RWPE2 (cell line): ENCODE measurements at regions not wholly inside any gene's neighbourhood (a gene's known extent, or its start where the extent isn't known, plus 50 kb on each side); places are given as distances from the start of the nearest gene placed in this dataset.

Experiments used
- ATAC-seq: fragments of 200-7000 bp; cut with Tn5 transposase; 3 replicates; pipeline ENCODE4 v1.9.1; 2021; ENCODE audit warnings: low read depth
- DNase-seq: peaks from one replicate; pipeline ENCODE4 v3.0.0-alpha.2; 2020; ENCODE audit warnings: low spot score
- H3K27ac ChIP-seq: fragments of 450-650 bp; 2 replicates; pipeline ENCODE4 v1.5.1; 2017; ENCODE audit warnings: mild to moderate bottlenecking; ENCODE audit not compliant: poor library complexity, severe bottlenecking
- H3K27me3 ChIP-seq: fragments of 250-450 bp; sonication (Bioruptor Pico); 2 replicates; pipeline ENCODE4 v1.5.1; 2021; ENCODE audit warnings: mild to moderate bottlenecking, moderate library complexity; ENCODE audit not compliant: insufficient read depth, poor library complexity, severe bottlenecking
- H3K36me3 ChIP-seq: fragments of 250-450 bp; sonication (Bioruptor Pico); 2 replicates; pipeline ENCODE4 v1.5.1; 2020; ENCODE audit warnings: low read depth, mild to moderate bottlenecking, moderate library complexity
- H3K4me1 ChIP-seq: fragments of 250-450 bp; sonication (Bioruptor Pico); 2 replicates; pipeline ENCODE4 v1.5.1; 2021; ENCODE audit warnings: mild to moderate bottlenecking, moderate library complexity; ENCODE audit not compliant: insufficient read depth, poor library complexity, severe bottlenecking
- H3K4me3 ChIP-seq: fragments of 250-450 bp; sonication (Bioruptor Pico); 2 replicates; pipeline ENCODE4 v1.5.1; 2021; ENCODE audit warnings: mild to moderate bottlenecking, moderate library complexity; ENCODE audit not compliant: severe bottlenecking
- H3K9me3 ChIP-seq: fragments of 250-450 bp; sonication (Bioruptor Pico); 2 replicates; pipeline ENCODE4 v1.5.1; 2021; ENCODE audit warnings: mild to moderate bottlenecking, moderate library complexity; ENCODE audit not compliant: severe bottlenecking
- TF ChIP-seq, protein P1 (sequence below): fragments of 450-650 bp; IDR thresholded peaks from one replicate; pipeline ENCODE4 v1.5.1; 2017; ENCODE audit warnings: mild to moderate bottlenecking, moderate library complexity; ENCODE audit not compliant: poor library complexity, severe bottlenecking

DNA sequence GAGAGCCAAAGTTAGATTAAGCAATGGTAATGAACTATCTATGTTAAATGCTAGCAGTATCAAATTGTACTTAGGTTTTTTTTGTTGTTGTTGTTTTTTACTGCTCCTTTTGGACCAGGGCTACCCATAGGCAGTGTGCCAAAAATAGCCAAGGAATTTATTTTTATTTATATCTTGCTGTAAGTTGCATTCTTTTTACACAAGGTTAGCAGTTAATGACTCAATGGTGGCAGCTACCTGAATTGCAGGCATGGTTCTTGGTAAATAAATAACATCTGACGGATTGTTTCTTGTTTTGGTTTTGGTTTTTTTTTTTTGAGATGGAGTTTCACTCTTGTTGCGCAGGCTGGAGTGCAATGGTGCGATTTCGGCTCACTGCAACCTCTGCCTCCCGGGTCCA is 194.8 kb upstream of the TSC22D1 start:
- TF ChIP-seq, protein P1, sequence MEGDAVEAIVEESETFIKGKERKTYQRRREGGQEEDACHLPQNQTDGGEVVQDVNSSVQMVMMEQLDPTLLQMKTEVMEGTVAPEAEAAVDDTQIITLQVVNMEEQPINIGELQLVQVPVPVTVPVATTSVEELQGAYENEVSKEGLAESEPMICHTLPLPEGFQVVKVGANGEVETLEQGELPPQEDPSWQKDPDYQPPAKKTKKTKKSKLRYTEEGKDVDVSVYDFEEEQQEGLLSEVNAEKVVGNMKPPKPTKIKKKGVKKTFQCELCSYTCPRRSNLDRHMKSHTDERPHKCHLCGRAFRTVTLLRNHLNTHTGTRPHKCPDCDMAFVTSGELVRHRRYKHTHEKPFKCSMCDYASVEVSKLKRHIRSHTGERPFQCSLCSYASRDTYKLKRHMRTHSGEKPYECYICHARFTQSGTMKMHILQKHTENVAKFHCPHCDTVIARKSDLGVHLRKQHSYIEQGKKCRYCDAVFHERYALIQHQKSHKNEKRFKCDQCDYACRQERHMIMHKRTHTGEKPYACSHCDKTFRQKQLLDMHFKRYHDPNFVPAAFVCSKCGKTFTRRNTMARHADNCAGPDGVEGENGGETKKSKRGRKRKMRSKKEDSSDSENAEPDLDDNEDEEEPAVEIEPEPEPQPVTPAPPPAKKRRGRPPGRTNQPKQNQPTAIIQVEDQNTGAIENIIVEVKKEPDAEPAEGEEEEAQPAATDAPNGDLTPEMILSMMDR, result no peak
- no peaks in the 10 kb centered on the region for H3K4me1 ChIP-seq
- H3K9me3 ChIP-seq, result no peaks in the 10 kb centered on the region
- no peak for DNase-seq
- no peaks in the 10 kb centered on the region for H3K36me3 ChIP-seq
- no peak overlapping the region for H3K27ac ChIP-seq
- ATAC-seq, result no peak
- no peaks in the 10 kb centered on the region for H3K27me3 ChIP-seq
- no peak overlapping the region for H3K4me3 ChIP-seq

DNA sequence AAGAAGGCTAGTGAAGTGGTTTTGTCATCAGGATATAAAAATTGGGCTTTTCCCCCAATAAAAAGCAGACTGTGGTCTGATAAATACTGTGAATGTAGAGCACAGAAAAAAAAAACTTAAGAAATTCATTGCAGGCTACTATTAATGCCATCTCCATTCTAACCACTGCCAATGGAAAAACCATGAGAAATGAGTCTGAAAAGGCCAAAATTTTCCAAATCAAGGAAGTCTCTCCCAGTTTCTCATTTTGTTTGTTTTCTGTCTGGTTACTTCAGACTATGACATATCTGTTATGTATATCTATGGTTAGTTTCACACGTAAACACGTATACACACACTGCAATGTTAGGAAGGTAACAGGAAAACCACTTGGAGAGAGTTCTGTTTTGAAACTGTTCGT is 193.6 kb upstream of the TSC22D1 start:
- Histone ChIP-seq H3K4me3 (no peak overlapping the region), H3K27ac (no peak overlapping the region), H3K27me3 (no peaks in the 10 kb centered on the region), H3K9me3 (no peaks in the 10 kb centered on the region), H3K36me3 (no peaks in the 10 kb centered on the region), H3K4me1 (no peaks in the 10 kb centered on the region)
- DNase-seq (no peak), ATAC-seq (no peak)
- TF ChIP-seq, protein P1, result no peak

DNA sequence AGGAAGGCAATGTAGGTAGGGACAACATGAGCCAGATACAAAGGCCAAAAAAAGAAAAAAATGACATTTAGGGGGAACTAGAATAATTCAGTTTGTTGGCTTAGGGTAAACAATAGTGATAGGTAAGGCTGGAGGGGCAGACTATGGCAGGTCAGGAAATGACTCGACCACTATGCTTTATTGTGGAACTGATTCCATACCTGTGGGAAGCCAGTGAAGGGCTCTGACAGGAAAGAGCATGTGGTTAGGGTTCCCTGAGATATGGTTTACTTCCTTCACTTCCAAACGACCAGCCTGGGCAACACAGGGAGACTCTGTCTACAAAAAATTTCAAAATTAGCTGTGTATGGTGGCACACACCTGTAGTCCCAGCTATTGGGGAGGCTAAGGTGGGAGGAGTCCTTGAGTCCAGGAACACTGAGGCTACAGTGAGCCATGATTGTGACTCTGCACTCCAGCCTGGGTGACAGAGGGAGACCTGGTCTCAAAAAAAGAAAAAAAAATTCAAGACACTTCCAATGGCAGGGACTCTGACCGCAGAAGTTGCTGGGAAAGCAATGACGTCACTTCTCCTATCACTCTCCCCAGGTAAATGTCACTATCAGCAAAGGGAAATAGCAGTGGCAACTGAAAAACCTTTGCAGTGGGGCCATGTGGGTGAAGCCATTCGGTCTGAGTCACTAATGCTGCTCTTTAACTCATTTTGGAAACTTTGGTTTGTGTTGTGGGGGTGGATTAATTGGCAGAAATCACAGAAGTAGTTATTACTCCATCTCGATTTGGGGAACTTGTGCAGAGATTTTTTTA is 192.8 kb upstream of the TSC22D1 start:
- Histone ChIP-seq H3K4me1 (no peaks in the 10 kb centered on the region), H3K9me3 (no peaks in the 10 kb centered on the region), H3K4me3 (no peak overlapping the region), H3K27ac (no peak overlapping the region), H3K27me3 (no peaks in the 10 kb centered on the region), H3K36me3 (no peaks in the 10 kb centered on the region)
- ATAC-seq (no peak), DNase-seq (no peak)
- TF ChIP-seq, protein P1, result no peak

DNA sequence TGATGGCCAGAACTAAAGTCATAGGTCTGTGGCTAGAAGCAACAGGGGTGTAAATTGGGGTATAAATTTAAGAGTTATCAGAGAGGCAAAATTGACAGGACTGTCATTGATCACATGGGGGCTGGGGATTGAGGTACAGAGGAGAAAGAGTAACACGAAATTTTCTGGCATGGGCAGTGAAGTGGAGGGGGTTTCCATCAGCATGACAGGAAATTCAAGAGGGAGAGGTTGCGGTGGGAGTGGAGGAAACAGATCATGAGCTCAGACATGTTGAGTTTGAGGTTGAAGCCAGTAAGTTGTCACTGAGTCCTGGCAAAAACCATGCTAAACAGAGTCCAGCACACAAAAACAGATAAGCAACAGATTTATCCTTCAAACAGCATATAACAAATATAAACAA is 192.1 kb upstream of the TSC22D1 start:
- H3K36me3 ChIP-seq, result no peaks in the 10 kb centered on the region
- H3K9me3 ChIP-seq, result no peaks in the 10 kb centered on the region
- H3K4me1 ChIP-seq, result no peaks in the 10 kb centered on the region
- no peak overlapping the region for H3K27ac ChIP-seq
- TF ChIP-seq, protein P1, result no peak
- ATAC-seq (no peak), DNase-seq (no peak)
- H3K4me3 ChIP-seq, result no peak overlapping the region
- no peaks in the 10 kb centered on the region for H3K27me3 ChIP-seq

DNA sequence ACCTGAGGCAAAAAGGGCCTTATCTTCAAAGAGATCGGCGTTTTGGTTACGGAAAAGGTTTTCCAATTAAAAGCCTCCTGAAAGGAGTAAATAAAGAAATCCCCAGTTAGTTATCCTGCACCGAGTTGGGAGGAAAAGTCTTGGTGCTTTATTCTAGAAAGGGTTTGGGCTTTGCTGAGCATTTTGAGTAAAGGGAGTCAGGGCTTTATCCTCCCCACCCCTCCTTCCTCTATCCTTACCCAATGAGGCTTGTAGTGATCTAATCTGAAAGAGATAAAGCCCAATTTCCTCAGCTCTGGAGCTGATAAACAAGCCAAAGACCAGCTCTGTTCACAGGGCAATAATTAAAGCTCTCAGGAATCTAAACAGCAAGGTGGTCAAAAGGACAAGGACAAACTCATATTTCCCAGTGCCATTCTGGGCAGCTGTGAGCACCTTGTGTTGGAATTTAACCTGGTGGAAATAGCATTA is 188.9 kb upstream of the TSC22D1 start:
- Histone ChIP-seq H3K9me3 (no peaks in the 10 kb centered on the region), H3K36me3 (no peaks in the 10 kb centered on the region), H3K4me3 (no peak overlapping the region), H3K4me1 (peaks cover 5% of the 10 kb centered on the region), H3K27me3 (no peaks in the 10 kb centered on the region), H3K27ac (no peak overlapping the region)
- TF ChIP-seq, protein P1, result no peak
- DNase-seq (no peak), ATAC-seq (no peak)
